ENCODE measurements at regions not wholly inside any gene's neighbourhood (a gene's known extent, or its start where the extent isn't known, plus 50 kb on each side); places are given as distances from the start of the nearest gene placed in this dataset.

GRCh38 chr2:11028407-11028916, 116.7 kb downstream of the KCNF1 start:
- TF ChIP-seq CTCF (IDR thresholded peaks at IDR 0.05) (no peak), EP300 (IDR thresholded peaks at IDR 0.05) (no peak)
